ENCODE measurements at regions not wholly inside any gene's neighbourhood (a gene's known extent, or its start where the extent isn't known, plus 50 kb on each side); places are given as distances from the start of the nearest gene placed in this dataset.

GRCh38 chr7:106772655-106773108, 92.4 kb upstream of the PIK3CG start:
- no peaks in the 10 kb centered on the region for H3K9me2 ChIP-seq (ENCODE audit: insufficient read depth)
- H3K27ac ChIP-seq (ENCODE audit: low read depth): no peak overlapping the region
- Mint-ChIP-seq H3K4me3 (no peak overlapping the region), H3K27ac (no peak overlapping the region), H3K27me3 (ENCODE audit: insufficient read depth, low read depth, poor library complexity) (peaks cover under 1% of the 10 kb centered on the region), H3K4me1 (peaks cover 4% of the 10 kb centered on the region; the same call in 1 of the 3 replicates), H3K36me3 (ENCODE audit: low read depth) (no peaks in the 10 kb centered on the region), H3K9me3 (no peaks in the 10 kb centered on the region)
- DNase-seq (ENCODE audit: low spot score): no peak
- H3K36me3 ChIP-seq (ENCODE audit: insufficient read depth): no peaks in the 10 kb centered on the region
- no peak overlapping the region for H3K4me2 ChIP-seq
- no peak for TF ChIP-seq NANOG (IDR thresholded peaks at IDR 0.05; ENCODE audit: borderline replicate concordance)
- no peak for TF ChIP-seq ZNF114 (CRISPR knock-in tag; IDR thresholded peaks at IDR 0.05)
- TF ChIP-seq, protein P1, sequence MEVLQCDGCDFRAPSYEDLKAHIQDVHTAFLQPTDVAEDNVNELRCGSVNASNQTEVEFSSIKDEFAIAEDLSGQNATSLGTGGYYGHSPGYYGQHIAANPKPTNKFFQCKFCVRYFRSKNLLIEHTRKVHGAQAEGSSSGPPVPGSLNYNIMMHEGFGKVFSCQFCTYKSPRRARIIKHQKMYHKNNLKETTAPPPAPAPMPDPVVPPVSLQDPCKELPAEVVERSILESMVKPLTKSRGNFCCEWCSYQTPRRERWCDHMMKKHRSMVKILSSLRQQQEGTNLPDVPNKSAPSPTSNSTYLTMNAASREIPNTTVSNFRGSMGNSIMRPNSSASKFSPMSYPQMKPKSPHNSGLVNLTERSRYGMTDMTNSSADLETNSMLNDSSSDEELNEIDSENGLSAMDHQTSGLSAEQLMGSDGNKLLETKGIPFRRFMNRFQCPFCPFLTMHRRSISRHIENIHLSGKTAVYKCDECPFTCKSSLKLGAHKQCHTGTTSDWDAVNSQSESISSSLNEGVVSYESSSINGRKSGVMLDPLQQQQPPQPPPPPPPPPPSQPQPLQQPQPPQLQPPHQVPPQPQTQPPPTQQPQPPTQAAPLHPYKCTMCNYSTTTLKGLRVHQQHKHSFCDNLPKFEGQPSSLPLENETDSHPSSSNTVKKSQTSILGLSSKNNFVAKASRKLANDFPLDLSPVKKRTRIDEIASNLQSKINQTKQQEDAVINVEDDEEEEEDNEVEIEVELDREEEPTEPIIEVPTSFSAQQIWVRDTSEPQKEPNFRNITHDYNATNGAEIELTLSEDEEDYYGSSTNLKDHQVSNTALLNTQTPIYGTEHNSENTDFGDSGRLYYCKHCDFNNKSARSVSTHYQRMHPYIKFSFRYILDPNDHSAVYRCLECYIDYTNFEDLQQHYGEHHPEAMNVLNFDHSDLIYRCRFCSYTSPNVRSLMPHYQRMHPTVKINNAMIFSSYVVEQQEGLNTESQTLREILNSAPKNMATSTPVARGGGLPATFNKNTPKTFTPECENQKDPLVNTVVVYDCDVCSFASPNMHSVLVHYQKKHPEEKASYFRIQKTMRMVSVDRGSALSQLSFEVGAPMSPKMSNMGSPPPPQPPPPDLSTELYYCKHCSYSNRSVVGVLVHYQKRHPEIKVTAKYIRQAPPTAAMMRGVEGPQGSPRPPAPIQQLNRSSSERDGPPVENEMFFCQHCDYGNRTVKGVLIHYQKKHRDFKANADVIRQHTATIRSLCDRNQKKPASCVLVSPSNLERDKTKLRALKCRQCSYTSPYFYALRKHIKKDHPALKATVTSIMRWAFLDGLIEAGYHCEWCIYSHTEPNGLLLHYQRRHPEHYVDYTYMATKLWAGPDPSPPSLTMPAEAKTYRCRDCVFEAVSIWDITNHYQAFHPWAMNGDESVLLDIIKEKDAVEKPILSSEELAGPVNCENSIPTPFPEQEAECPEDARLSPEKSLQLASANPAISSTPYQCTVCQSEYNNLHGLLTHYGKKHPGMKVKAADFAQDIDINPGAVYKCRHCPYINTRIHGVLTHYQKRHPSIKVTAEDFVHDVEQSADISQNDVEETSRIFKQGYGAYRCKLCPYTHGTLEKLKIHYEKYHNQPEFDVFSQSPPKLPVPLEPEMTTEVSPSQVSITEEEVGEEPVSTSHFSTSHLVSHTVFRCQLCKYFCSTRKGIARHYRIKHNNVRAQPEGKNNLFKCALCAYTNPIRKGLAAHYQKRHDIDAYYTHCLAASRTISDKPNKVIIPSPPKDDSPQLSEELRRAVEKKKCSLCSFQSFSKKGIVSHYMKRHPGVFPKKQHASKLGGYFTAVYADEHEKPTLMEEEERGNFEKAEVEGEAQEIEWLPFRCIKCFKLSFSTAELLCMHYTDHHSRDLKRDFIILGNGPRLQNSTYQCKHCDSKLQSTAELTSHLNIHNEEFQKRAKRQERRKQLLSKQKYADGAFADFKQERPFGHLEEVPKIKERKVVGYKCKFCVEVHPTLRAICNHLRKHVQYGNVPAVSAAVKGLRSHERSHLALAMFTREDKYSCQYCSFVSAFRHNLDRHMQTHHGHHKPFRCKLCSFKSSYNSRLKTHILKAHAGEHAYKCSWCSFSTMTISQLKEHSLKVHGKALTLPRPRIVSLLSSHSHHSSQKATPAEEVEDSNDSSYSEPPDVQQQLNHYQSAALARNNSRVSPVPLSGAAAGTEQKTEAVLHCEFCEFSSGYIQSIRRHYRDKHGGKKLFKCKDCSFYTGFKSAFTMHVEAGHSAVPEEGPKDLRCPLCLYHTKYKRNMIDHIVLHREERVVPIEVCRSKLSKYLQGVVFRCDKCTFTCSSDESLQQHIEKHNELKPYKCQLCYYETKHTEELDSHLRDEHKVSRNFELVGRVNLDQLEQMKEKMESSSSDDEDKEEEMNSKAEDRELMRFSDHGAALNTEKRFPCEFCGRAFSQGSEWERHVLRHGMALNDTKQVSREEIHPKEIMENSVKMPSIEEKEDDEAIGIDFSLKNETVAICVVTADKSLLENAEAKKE (CRISPR knock-in tag; IDR thresholded peaks at IDR 0.05): no peak
- no peak for TF ChIP-seq STAT1 (IDR thresholded peaks at IDR 0.05; ENCODE audit: unreplicated experiment)
- TF ChIP-seq, protein P2, sequence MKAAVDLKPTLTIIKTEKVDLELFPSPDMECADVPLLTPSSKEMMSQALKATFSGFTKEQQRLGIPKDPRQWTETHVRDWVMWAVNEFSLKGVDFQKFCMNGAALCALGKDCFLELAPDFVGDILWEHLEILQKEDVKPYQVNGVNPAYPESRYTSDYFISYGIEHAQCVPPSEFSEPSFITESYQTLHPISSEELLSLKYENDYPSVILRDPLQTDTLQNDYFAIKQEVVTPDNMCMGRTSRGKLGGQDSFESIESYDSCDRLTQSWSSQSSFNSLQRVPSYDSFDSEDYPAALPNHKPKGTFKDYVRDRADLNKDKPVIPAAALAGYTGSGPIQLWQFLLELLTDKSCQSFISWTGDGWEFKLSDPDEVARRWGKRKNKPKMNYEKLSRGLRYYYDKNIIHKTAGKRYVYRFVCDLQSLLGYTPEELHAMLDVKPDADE (IDR thresholded peaks at IDR 0.05): no peak
- TF ChIP-seq REST (IDR thresholded peaks at IDR 0.05; ENCODE audit: unreplicated experiment): no peak
- no peak for TF ChIP-seq JUNB (IDR thresholded peaks at IDR 0.05; ENCODE audit: unreplicated experiment)
- no peak for TF ChIP-seq POLR2AphosphoS5 (IDR thresholded peaks at IDR 0.05; ENCODE audit: low read depth)
- TF ChIP-seq, protein P3, sequence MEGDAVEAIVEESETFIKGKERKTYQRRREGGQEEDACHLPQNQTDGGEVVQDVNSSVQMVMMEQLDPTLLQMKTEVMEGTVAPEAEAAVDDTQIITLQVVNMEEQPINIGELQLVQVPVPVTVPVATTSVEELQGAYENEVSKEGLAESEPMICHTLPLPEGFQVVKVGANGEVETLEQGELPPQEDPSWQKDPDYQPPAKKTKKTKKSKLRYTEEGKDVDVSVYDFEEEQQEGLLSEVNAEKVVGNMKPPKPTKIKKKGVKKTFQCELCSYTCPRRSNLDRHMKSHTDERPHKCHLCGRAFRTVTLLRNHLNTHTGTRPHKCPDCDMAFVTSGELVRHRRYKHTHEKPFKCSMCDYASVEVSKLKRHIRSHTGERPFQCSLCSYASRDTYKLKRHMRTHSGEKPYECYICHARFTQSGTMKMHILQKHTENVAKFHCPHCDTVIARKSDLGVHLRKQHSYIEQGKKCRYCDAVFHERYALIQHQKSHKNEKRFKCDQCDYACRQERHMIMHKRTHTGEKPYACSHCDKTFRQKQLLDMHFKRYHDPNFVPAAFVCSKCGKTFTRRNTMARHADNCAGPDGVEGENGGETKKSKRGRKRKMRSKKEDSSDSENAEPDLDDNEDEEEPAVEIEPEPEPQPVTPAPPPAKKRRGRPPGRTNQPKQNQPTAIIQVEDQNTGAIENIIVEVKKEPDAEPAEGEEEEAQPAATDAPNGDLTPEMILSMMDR (conservative IDR thresholded peaks at IDR 0.05; ENCODE audit: low read depth in 2 of 2): no peak
- no peak for TF ChIP-seq EZH2phosphoT487 (IDR thresholded peaks at IDR 0.05; ENCODE audit: unreplicated experiment)
- no peak for TF ChIP-seq EZH2 (IDR thresholded peaks at IDR 0.05; ENCODE audit: low read depth, unreplicated experiment)
- no peak for TF ChIP-seq ZNF331 (CRISPR knock-in tag; IDR thresholded peaks at IDR 0.05; ENCODE audit: low read depth)
- no peak for TF ChIP-seq CREB1 (CRISPR knock-in tag; IDR thresholded peaks at IDR 0.05; ENCODE audit: low read depth)
- H3F3A ChIP-seq (replicated peaks; ENCODE audit: low read depth): no peaks in the 10 kb centered on the region
- no peaks in the 10 kb centered on the region for H4K20me1 ChIP-seq (replicated peaks; ENCODE audit: insufficient read depth)
- no peak overlapping the region for H2AFZ ChIP-seq
- H3K79me2 ChIP-seq (replicated peaks; ENCODE audit: insufficient read depth): no peaks in the 10 kb centered on the region
- H3K4me1 ChIP-seq (ENCODE audit: insufficient read depth): no peaks in the 10 kb centered on the region
- H3K4me3 ChIP-seq: no peak overlapping the region
- no peaks in the 10 kb centered on the region for H3K27me3 ChIP-seq (ENCODE audit: insufficient read depth)
- no peak for ATAC-seq

Data from GM23338 (cell line).